SK-N-MC (cell line): ENCODE measurements at regions not wholly inside any gene's neighbourhood (a gene's known extent, or its start where the extent isn't known, plus 50 kb on each side); places are given as distances from the start of the nearest gene placed in this dataset.

Experiments
- DNase-seq: peaks from one replicate; pipeline ENCODE4 v3.0.0-alpha.2; 2011; ENCODE audit warnings: low read depth, low spot score
- H3K27ac ChIP-seq: fragments of 200-600 bp; sonication (generic); 2 replicates; pipeline ENCODE4 v1.5.1; 2016; ENCODE audit warnings: mixed run types
- H3K36me3 ChIP-seq: fragments of 200-600 bp; sonication (generic); 2 replicates; pipeline ENCODE4 v1.6.1; 2017; ENCODE audit warnings: antibody characterized with exemption, low read length, mixed read lengths; ENCODE audit not compliant: insufficient read depth
- H3K4me3 ChIP-seq: fragments of 200-600 bp; sonication (generic); 2 replicates; pipeline ENCODE4 v1.5.1; 2016
- H3K9ac ChIP-seq: fragments of 200-600 bp; sonication (generic); 2 replicates; pipeline ENCODE4 v1.8.0; 2017; ENCODE audit warnings: mixed run types, mixed read lengths; ENCODE audit not compliant: insufficient read length
- H3K9me3 ChIP-seq: fragments of 200-600 bp; sonication (generic); 2 replicates; pipeline ENCODE4 v1.6.1; 2017; ENCODE audit warnings: low read depth, mild to moderate bottlenecking, antibody characterized with exemption, low read length, moderate library complexity, mixed read lengths
- EZH2 ChIP-seq: fragments of 200-600 bp; sonication (generic); IDR thresholded peaks from one replicate; pipeline ENCODE4 v1.6.1; 2017; ENCODE audit warnings: antibody characterized with exemption
- FOXP2 ChIP-seq: optimal IDR thresholded peaks from 2 replicates; pipeline ENCODE3; 2011; ENCODE audit warnings: mild to moderate bottlenecking, moderate library complexity; ENCODE audit not compliant: insufficient read depth; ENCODE audit errors: extremely low read length, control extremely low read depth
- POLR2AphosphoS5 ChIP-seq: IDR thresholded peaks from 2 replicates; pipeline ENCODE4 v1.6.1; 2012; ENCODE audit warnings: mild to moderate bottlenecking, low read depth, low read length, borderline replicate concordance

- Histone ChIP-seq H3K9me3 (no peaks in the 10 kb centered on the region), H3K9ac (no peak overlapping the region), H3K4me3 (no peak overlapping the region), H3K27ac (no peak overlapping the region), H3K36me3 (no peaks in the 10 kb centered on the region)
- TF ChIP-seq POLR2AphosphoS5 (no peak), FOXP2 (no peak), EZH2 (no peak)
- DNase-seq, result no peak
Measured at GRCh38 chr2:128786741-128787478, 468.2 kb upstream of the HS6ST1 start.

- no peaks in the 10 kb centered on the region for H3K36me3 ChIP-seq
- H3K27ac ChIP-seq, result no peak overlapping the region
- H3K9me3 ChIP-seq, result no peaks in the 10 kb centered on the region
- DNase-seq, result no peak
- H3K4me3 ChIP-seq, result no peak overlapping the region
- TF ChIP-seq EZH2 (no peak), POLR2AphosphoS5 (no peak), FOXP2 (no peak)
- H3K9ac ChIP-seq, result no peak overlapping the region
Measured at GRCh38 chr2:128787616-128788015, 468.9 kb upstream of the HS6ST1 start.

- Histone ChIP-seq H3K9me3 (no peaks in the 10 kb centered on the region), H3K9ac (no peak overlapping the region), H3K36me3 (no peaks in the 10 kb centered on the region), H3K4me3 (no peak overlapping the region), H3K27ac (no peak overlapping the region)
- TF ChIP-seq POLR2AphosphoS5 (no peak), EZH2 (no peak), FOXP2 (no peak)
- no peak for DNase-seq
Measured at GRCh38 chr2:128788636-128789220, 470.1 kb upstream of the HS6ST1 start.

GRCh38 chr2:128789221-128789620 is 470.6 kb upstream of the HS6ST1 start:
- Histone ChIP-seq H3K27ac (no peak overlapping the region), H3K36me3 (no peaks in the 10 kb centered on the region), H3K9ac (no peak overlapping the region)

GRCh38 chr2:128789776-128790455 is 471.2 kb upstream of the HS6ST1 start:
- H3K9me3 ChIP-seq, result no peaks in the 10 kb centered on the region
- no peak for TF ChIP-seq POLR2AphosphoS5
- no peak for TF ChIP-seq EZH2
- no peak for TF ChIP-seq FOXP2
- no peak for DNase-seq
- H3K9ac ChIP-seq, result no peak overlapping the region
- H3K27ac ChIP-seq, result no peak overlapping the region
- no peaks in the 10 kb centered on the region for H3K36me3 ChIP-seq
- H3K4me3 ChIP-seq, result no peak overlapping the region

More at GRCh38 chr2:128789221-128789620, 470.6 kb upstream of the HS6ST1 start:
- H3K9me3 ChIP-seq, result no peaks in the 10 kb centered on the region
- TF ChIP-seq POLR2AphosphoS5, result no peak
- no peak for TF ChIP-seq FOXP2
- TF ChIP-seq EZH2, result no peak
- no peak overlapping the region for H3K4me3 ChIP-seq
- no peak for DNase-seq

- DNase-seq, result no peak
- Histone ChIP-seq H3K9me3 (no peaks in the 10 kb centered on the region), H3K9ac (no peak overlapping the region), H3K4me3 (no peak overlapping the region), H3K27ac (no peak overlapping the region), H3K36me3 (no peaks in the 10 kb centered on the region)
- TF ChIP-seq EZH2, result no peak
- no peak for TF ChIP-seq FOXP2
- no peak for TF ChIP-seq POLR2AphosphoS5
Measured at GRCh38 chr2:128790541-128791001, 471.9 kb upstream of the HS6ST1 start.

- Histone ChIP-seq H3K36me3 (no peaks in the 10 kb centered on the region), H3K27ac (no peak overlapping the region), H3K9ac (no peak overlapping the region), H3K9me3 (no peaks in the 10 kb centered on the region), H3K4me3 (no peak overlapping the region)
- TF ChIP-seq POLR2AphosphoS5 (no peak), FOXP2 (no peak)
- DNase-seq, result no peak
Measured at GRCh38 chr2:128791120-128791984, 472.7 kb upstream of the HS6ST1 start.

GRCh38 chr2:128791985-128792320 is 473.3 kb upstream of the HS6ST1 start:
- Histone ChIP-seq H3K9me3 (no peaks in the 10 kb centered on the region), H3K4me3 (no peak overlapping the region), H3K27ac (no peak overlapping the region), H3K36me3 (no peaks in the 10 kb centered on the region), H3K9ac (no peak overlapping the region)
- no peak for DNase-seq
- TF ChIP-seq FOXP2, result no peak
- no peak for TF ChIP-seq POLR2AphosphoS5
- no peak for TF ChIP-seq EZH2
